Neural cell (in vitro differentiated cells): ENCODE measurements at regions not wholly inside any gene's neighbourhood (a gene's known extent, or its start where the extent isn't known, plus 50 kb on each side); places are given as distances from the start of the nearest gene placed in this dataset.
"Not testable (repeated sequence)": the region's sequence is repeated elsewhere in the genome, so short reads cannot be mapped to it uniquely, and the experiment has no call there.

Source experiments
- H2AFZ ChIP-seq: fragments of 200-600, 300-800 bp; sonication (generic), shearing (Covaris generic); 2 replicates; pipeline ENCODE4 v1.6.0; 2014; ENCODE audit warnings: low read depth, mild to moderate bottlenecking, antibody characterized with exemption, low read length, moderate library complexity
- H3F3A ChIP-seq: fragments of 200-600 bp; shearing (Covaris generic); 2 replicates; pipeline ENCODE4 v1.6.1; 2016; ENCODE audit warnings: mild to moderate bottlenecking, moderate library complexity, mixed read lengths, antibody characterized with exemption, low read length; ENCODE audit not compliant: insufficient read depth, poor library complexity, severe bottlenecking
- H3K27ac ChIP-seq: fragments of 200-600, 300-800 bp; sonication (generic), shearing (Covaris generic); 2 replicates; pipeline ENCODE4 v1.5.1; 2014; ENCODE audit warnings: mild to moderate bottlenecking, low read length, moderate library complexity
- H3K27me3 ChIP-seq: fragments of 300-800, 200-600 bp; sonication (generic), shearing (Covaris generic); 2 replicates; pipeline ENCODE4 v1.6.0; 2014; ENCODE audit warnings: mild to moderate bottlenecking, low read depth, low read length, moderate library complexity; ENCODE audit not compliant: insufficient read depth
- H3K36me3 ChIP-seq: fragments of 300-800, 200-600 bp; sonication (generic), shearing (Covaris generic); 2 replicates; pipeline ENCODE4 v1.5.1; 2014; ENCODE audit warnings: mild to moderate bottlenecking, antibody characterized with exemption, low read length, moderate library complexity; ENCODE audit not compliant: insufficient read depth
- H3K4me2 ChIP-seq: fragments of 300-800, 200-600 bp; sonication (generic), shearing (Covaris generic); 2 replicates; pipeline ENCODE4 v1.6.0; 2014; ENCODE audit warnings: mild to moderate bottlenecking, low read length
- H3K4me3 ChIP-seq: fragments of 300-800, 200-600 bp; sonication (generic), shearing (Covaris generic); 2 replicates; pipeline ENCODE4 v1.5.1; 2014; ENCODE audit warnings: mild to moderate bottlenecking, low read length, moderate library complexity
- H3K79me2 ChIP-seq: fragments of 200-600 bp; shearing (Covaris generic); replicated peaks from 2 replicates; pipeline ENCODE4 v1.6.0; 2014; ENCODE audit warnings: mild to moderate bottlenecking, low read length, moderate library complexity; ENCODE audit not compliant: insufficient read depth
- H3K9ac ChIP-seq: fragments of 300-800, 200-600 bp; sonication (generic), shearing (Covaris generic); 2 replicates; pipeline ENCODE4 v1.6.1; 2016; ENCODE audit warnings: mild to moderate bottlenecking, low read length, mixed read lengths
- H3K9me2 ChIP-seq: fragments of 200-600 bp; shearing (Covaris generic); 2 replicates; pipeline ENCODE4 v1.6.1; 2016; ENCODE audit warnings: mild to moderate bottlenecking, low read length, mixed read lengths; ENCODE audit not compliant: insufficient read depth
- H3K9me3 ChIP-seq: fragments of 200-600, 300-800 bp; sonication (generic), shearing (Covaris generic); 2 replicates; pipeline ENCODE4 v1.6.1; 2016; ENCODE audit warnings: mild to moderate bottlenecking, mixed run types, low read length, moderate library complexity, mixed read lengths
- H4K20me1 ChIP-seq: fragments of 200-600 bp; shearing (Covaris generic); 2 replicates; pipeline ENCODE4 v1.6.1; 2016; ENCODE audit warnings: mild to moderate bottlenecking, mixed run types; ENCODE audit not compliant: insufficient read depth
- EP300 ChIP-seq: fragments of 450-650 bp; conservative IDR thresholded peaks from 2 replicates; pipeline ENCODE4 v1.6.1; 2014; ENCODE audit warnings: antibody characterized with exemption, mild to moderate bottlenecking, moderate library complexity; ENCODE audit not compliant: poor library complexity, severe bottlenecking
- EZH2 ChIP-seq: fragments of 200-600, 300-800 bp; shearing (Covaris generic), sonication (generic); IDR thresholded peaks from 2 replicates; pipeline ENCODE4 v1.6.1; 2014; ENCODE audit warnings: antibody characterized with exemption, low read length, borderline replicate concordance, mild to moderate bottlenecking; ENCODE audit not compliant: insufficient read depth, poor library complexity, severe bottlenecking
- MXI1 ChIP-seq: fragments of 450-650 bp; conservative IDR thresholded peaks from 2 replicates; pipeline ENCODE4 v1.6.1; 2014; ENCODE audit warnings: antibody characterized with exemption, mild to moderate bottlenecking; ENCODE audit not compliant: poor library complexity, severe bottlenecking
- POLR2AphosphoS5 ChIP-seq: IDR thresholded peaks from 2 replicates; pipeline ENCODE4 v1.6.1; 2012
- RAD21 ChIP-seq: fragments of 450-650 bp; conservative IDR thresholded peaks from 2 replicates; pipeline ENCODE4 v1.6.1; 2014; ENCODE audit warnings: antibody characterized with exemption, mild to moderate bottlenecking, moderate library complexity
- SMC3 ChIP-seq: fragments of 450-650 bp; conservative IDR thresholded peaks from 2 replicates; pipeline ENCODE4 v1.6.1; 2014; ENCODE audit warnings: antibody characterized with exemption, mild to moderate bottlenecking, moderate library complexity; ENCODE audit not compliant: poor library complexity
- TAF1 ChIP-seq: IDR thresholded peaks from 2 replicates; pipeline ENCODE4 v1.6.1; 2012; ENCODE audit warnings: low read depth
- TF ChIP-seq, protein P1 (sequence below): IDR thresholded peaks from 2 replicates; pipeline ENCODE4 v1.6.1; 2012; ENCODE audit warnings: borderline replicate concordance
- TF ChIP-seq, protein P2 (sequence below): fragments of 450-650 bp; IDR thresholded peaks from 2 replicates; pipeline ENCODE4 v1.5.1; 2014; ENCODE audit warnings: antibody characterized with exemption, mild to moderate bottlenecking, moderate library complexity; ENCODE audit not compliant: poor library complexity, severe bottlenecking

- no peak for TF ChIP-seq TAF1
- TF ChIP-seq EP300, result no peak
Measured at GRCh38 chr14:35929186-35929585, 103.0 kb downstream of the BRMS1L start (continued).

DNA sequence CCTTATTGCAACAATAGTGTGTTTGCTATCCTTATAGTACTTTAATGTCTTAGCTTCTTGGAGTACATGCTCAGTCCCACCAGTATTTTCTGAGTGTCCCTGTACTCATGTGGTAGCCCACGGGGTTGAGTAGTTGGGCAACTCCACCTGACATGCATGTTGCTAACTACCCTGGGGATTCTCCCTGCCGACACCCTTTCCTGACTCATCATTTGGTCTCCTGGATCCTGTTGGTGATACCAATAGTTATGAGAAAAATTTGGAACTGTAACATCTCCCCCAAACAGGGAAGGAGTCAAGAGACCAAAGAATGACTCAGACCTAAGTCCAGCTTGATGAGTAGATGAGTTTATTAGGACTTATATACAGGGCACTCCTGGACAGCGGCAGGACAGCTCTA, 101.6 kb downstream of the BRMS1L start:
- TF ChIP-seq RAD21 (no peak), MXI1 (no peak), EP300 (no peak), TAF1 (no peak), SMC3 (no peak), EZH2 (no peak)
- TF ChIP-seq, protein P1, sequence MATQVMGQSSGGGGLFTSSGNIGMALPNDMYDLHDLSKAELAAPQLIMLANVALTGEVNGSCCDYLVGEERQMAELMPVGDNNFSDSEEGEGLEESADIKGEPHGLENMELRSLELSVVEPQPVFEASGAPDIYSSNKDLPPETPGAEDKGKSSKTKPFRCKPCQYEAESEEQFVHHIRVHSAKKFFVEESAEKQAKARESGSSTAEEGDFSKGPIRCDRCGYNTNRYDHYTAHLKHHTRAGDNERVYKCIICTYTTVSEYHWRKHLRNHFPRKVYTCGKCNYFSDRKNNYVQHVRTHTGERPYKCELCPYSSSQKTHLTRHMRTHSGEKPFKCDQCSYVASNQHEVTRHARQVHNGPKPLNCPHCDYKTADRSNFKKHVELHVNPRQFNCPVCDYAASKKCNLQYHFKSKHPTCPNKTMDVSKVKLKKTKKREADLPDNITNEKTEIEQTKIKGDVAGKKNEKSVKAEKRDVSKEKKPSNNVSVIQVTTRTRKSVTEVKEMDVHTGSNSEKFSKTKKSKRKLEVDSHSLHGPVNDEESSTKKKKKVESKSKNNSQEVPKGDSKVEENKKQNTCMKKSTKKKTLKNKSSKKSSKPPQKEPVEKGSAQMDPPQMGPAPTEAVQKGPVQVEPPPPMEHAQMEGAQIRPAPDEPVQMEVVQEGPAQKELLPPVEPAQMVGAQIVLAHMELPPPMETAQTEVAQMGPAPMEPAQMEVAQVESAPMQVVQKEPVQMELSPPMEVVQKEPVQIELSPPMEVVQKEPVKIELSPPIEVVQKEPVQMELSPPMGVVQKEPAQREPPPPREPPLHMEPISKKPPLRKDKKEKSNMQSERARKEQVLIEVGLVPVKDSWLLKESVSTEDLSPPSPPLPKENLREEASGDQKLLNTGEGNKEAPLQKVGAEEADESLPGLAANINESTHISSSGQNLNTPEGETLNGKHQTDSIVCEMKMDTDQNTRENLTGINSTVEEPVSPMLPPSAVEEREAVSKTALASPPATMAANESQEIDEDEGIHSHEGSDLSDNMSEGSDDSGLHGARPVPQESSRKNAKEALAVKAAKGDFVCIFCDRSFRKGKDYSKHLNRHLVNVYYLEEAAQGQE, result no peak
- TF ChIP-seq, protein P2, sequence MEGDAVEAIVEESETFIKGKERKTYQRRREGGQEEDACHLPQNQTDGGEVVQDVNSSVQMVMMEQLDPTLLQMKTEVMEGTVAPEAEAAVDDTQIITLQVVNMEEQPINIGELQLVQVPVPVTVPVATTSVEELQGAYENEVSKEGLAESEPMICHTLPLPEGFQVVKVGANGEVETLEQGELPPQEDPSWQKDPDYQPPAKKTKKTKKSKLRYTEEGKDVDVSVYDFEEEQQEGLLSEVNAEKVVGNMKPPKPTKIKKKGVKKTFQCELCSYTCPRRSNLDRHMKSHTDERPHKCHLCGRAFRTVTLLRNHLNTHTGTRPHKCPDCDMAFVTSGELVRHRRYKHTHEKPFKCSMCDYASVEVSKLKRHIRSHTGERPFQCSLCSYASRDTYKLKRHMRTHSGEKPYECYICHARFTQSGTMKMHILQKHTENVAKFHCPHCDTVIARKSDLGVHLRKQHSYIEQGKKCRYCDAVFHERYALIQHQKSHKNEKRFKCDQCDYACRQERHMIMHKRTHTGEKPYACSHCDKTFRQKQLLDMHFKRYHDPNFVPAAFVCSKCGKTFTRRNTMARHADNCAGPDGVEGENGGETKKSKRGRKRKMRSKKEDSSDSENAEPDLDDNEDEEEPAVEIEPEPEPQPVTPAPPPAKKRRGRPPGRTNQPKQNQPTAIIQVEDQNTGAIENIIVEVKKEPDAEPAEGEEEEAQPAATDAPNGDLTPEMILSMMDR, result no peak
- H3K4me3 ChIP-seq, result no peak overlapping the region
- no peaks in the 10 kb centered on the region for H3K9me3 ChIP-seq
- no peaks in the 10 kb centered on the region for H3K79me2 ChIP-seq
- H3K36me3 ChIP-seq, result no peaks in the 10 kb centered on the region
- no peaks in the 10 kb centered on the region for H3K9me2 ChIP-seq
- H3K27ac ChIP-seq, result no peak overlapping the region
- no peak overlapping the region for H3K4me2 ChIP-seq
- no peak overlapping the region for H3K9ac ChIP-seq
- H2AFZ ChIP-seq, result no peak overlapping the region
- no peaks in the 10 kb centered on the region for H3K27me3 ChIP-seq
- H4K20me1 ChIP-seq, result no peaks in the 10 kb centered on the region
- no peaks in the 10 kb centered on the region for H3F3A ChIP-seq

- Histone ChIP-seq H3F3A (no peaks in the 10 kb centered on the region), H3K36me3 (no peaks in the 10 kb centered on the region), H3K4me3 (no peak overlapping the region), H2AFZ (no peak overlapping the region), H3K9ac (no peak overlapping the region), H3K27me3 (no peaks in the 10 kb centered on the region), H3K4me2 (no peak overlapping the region), H4K20me1 (no peaks in the 10 kb centered on the region), H3K9me3 (no peaks in the 10 kb centered on the region), H3K79me2 (no peaks in the 10 kb centered on the region), H3K27ac (no peak overlapping the region), H3K9me2 (no peaks in the 10 kb centered on the region)
- no peak for TF ChIP-seq EZH2
- no peak for TF ChIP-seq RAD21
- TF ChIP-seq, protein P1, result no peak
- TF ChIP-seq MXI1, result no peak
- TF ChIP-seq TAF1, result no peak
- no peak for TF ChIP-seq SMC3
- TF ChIP-seq EP300, result no peak
- TF ChIP-seq, protein P2, result no peak
- TF ChIP-seq POLR2AphosphoS5, result no peak
Measured at GRCh38 chr14:35925319-35925718, 99.2 kb downstream of the BRMS1L start.

GRCh38 chr14:35922590-35922989, 96.5 kb downstream of the BRMS1L start:
- H3K36me3 ChIP-seq, H3K9me2 ChIP-seq, H3K27ac ChIP-seq, H3K9ac ChIP-seq, H2AFZ ChIP-seq, H3K79me2 ChIP-seq, H3K9me3 ChIP-seq, H3K27me3 ChIP-seq, H4K20me1 ChIP-seq, H3K4me2 ChIP-seq, H3F3A ChIP-seq, H3K4me3 ChIP-seq: not testable (repeated sequence)
